ENCODE measurements at regions not wholly inside any gene's neighbourhood (a gene's known extent, or its start where the extent isn't known, plus 50 kb on each side); places are given as distances from the start of the nearest gene placed in this dataset.

DNA sequence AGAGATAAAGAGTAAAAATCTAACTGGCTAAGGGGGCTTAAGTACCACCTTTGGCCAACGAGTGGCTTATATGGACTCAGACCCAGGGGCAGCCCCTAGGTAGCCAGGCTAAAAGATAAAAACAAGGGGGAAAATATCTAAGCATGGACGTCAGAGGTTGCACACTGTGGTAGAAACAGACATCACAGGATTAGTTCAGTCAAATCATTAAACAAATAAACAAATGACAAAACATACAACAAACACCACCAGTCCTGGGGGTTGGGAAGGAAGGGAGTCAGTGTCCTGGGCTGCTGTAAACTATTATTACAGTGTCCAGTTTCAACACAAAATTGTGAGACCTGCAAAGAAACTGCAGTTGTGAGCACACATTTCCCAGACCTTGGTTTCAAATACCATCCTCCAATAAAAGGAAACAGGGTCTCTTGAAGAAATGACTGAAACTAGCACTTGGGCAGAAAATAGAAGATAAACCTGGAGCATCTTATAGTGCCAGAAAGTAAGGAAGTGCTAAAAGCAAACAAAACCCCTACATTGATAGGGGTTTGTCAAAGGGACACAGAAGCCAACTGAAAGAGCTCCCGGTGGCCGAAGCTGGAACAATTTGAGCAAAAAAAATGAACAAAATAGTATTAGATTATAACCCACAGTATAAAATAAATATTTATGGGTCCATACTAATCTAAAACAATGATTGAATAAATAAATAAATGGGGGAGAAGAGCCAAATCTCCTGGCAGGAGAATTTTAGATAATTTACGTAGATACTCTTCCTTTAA is 154.8 kb upstream of the KLF7 start:
- Histone ChIP-seq H3K27me3 (ENCODE audit: control insufficient read depth, insufficient read depth, low read length) (no peaks in the 10 kb centered on the region), H3K4me1 (ENCODE audit: control insufficient read depth, insufficient read depth, low read length) (no peaks in the 10 kb centered on the region), H3K36me3 (ENCODE audit: control insufficient read depth, insufficient read depth, low read length) (no peaks in the 10 kb centered on the region), H3K9me3 (ENCODE audit: control insufficient read depth, insufficient read depth, low read length) (no peaks in the 10 kb centered on the region), H3K4me3 (ENCODE audit: low read length) (no peak overlapping the region), H3K27ac (ENCODE audit: low read length) (no peak overlapping the region)
- Mint-ChIP-seq H3K27ac (no peak overlapping the region), H3K9me3 (no peaks in the 10 kb centered on the region), H3K4me1 (no peaks in the 10 kb centered on the region), H3K27me3 (ENCODE audit: low read depth in 2 of 2) (peaks cover 12 to 36% of the 10 kb centered on the region in 2 donors), H3K4me3 (no peak overlapping the region), H3K36me3 (no peaks in the 10 kb centered on the region)
- TF ChIP-seq, protein P1, sequence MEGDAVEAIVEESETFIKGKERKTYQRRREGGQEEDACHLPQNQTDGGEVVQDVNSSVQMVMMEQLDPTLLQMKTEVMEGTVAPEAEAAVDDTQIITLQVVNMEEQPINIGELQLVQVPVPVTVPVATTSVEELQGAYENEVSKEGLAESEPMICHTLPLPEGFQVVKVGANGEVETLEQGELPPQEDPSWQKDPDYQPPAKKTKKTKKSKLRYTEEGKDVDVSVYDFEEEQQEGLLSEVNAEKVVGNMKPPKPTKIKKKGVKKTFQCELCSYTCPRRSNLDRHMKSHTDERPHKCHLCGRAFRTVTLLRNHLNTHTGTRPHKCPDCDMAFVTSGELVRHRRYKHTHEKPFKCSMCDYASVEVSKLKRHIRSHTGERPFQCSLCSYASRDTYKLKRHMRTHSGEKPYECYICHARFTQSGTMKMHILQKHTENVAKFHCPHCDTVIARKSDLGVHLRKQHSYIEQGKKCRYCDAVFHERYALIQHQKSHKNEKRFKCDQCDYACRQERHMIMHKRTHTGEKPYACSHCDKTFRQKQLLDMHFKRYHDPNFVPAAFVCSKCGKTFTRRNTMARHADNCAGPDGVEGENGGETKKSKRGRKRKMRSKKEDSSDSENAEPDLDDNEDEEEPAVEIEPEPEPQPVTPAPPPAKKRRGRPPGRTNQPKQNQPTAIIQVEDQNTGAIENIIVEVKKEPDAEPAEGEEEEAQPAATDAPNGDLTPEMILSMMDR (IDR thresholded peaks at IDR 0.05), result no peak
- ATAC-seq (no peak), DNase-seq (no peak)
- WGBS (ENCODE audit: insufficient coverage), result 79% methylated on average over 2 of the region's 5 CpGs
- intact Hi-C loops (cut with micrococcal nuclease), result no loop called here

DNA sequence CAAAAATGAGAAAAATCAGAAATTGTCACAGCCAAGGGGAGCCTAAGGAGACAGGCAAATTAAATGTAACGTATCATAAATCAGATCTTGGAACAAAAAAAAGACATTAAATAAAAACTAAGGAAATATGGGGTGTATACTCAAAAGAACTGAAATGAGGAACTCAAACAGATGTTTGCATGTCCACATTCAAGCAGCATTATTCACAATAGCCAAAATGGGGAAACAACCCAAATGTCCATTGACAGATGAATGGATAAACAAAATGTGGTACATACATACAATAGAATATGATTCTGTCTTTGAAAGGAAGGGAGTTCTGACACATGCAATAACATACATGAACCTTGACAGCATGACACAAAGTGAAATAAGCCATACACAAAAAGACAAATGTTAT is 155.8 kb upstream of the KLF7 start:
- Histone ChIP-seq H3K27ac (ENCODE audit: low read length) (no peak overlapping the region), H3K4me1 (ENCODE audit: control insufficient read depth, insufficient read depth, low read length) (no peaks in the 10 kb centered on the region), H3K9me3 (ENCODE audit: control insufficient read depth, insufficient read depth, low read length) (no peaks in the 10 kb centered on the region), H3K36me3 (ENCODE audit: control insufficient read depth, insufficient read depth, low read length) (no peaks in the 10 kb centered on the region), H3K27me3 (ENCODE audit: control insufficient read depth, insufficient read depth, low read length) (no peaks in the 10 kb centered on the region), H3K4me3 (ENCODE audit: low read length) (no peak overlapping the region)
- Mint-ChIP-seq H3K4me1 (no peaks in the 10 kb centered on the region), H3K9me3 (no peaks in the 10 kb centered on the region), H3K27me3 (ENCODE audit: low read depth in 2 of 2) (peaks cover 12 to 33% of the 10 kb centered on the region in 2 donors), H3K27ac (no peak overlapping the region), H3K36me3 (no peaks in the 10 kb centered on the region), H3K4me3 (no peak overlapping the region)
- TF ChIP-seq, protein P1 (IDR thresholded peaks at IDR 0.05), result no peak
- ATAC-seq, result no peak
- no peak for DNase-seq
- intact Hi-C loops (cut with micrococcal nuclease), result no loop called here
- WGBS (ENCODE audit: insufficient coverage), result no CpG with 5 or more reads among the region's 1 CpG

DNA sequence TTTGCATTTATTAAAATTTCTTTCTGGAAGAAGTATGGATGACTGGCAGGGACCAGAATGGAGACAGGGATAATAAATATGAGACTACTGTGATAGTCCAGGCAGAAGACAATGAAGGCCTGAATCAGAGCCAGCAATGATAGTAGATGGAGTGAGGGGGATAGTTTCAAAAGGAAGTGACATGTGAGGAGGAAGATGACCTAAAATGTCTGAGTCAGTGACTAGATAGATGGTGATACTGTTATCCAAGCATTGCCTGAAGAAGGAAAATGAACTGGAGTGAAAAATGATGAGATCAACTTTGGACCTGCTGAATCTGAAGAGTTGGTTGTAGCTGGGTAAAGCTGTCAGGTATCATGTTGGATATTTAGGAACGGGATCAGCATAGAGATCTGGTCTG is 158.3 kb upstream of the KLF7 start:
- H3K4me1 Mint-ChIP-seq, result peaks cover 0 to 7% of the 10 kb centered on the region in 2 donors
- no peak overlapping the region for H3K4me3 ChIP-seq (ENCODE audit: low read length)
- H3K36me3 Mint-ChIP-seq, result no peaks in the 10 kb centered on the region
- H3K27ac Mint-ChIP-seq, result no peak overlapping the region
- no peak overlapping the region for H3K27ac ChIP-seq (ENCODE audit: low read length)
- no peaks in the 10 kb centered on the region for H3K9me3 ChIP-seq (ENCODE audit: control insufficient read depth, insufficient read depth, low read length)
- no peak for ATAC-seq
- intact Hi-C loops (cut with micrococcal nuclease), result no loop called here
- H3K9me3 Mint-ChIP-seq, result no peaks in the 10 kb centered on the region
- no peak overlapping the region for H3K4me3 Mint-ChIP-seq
- TF ChIP-seq, protein P1 (IDR thresholded peaks at IDR 0.05), result no peak
- no peak for DNase-seq
- H3K36me3 ChIP-seq (ENCODE audit: control insufficient read depth, insufficient read depth, low read length), result no peaks in the 10 kb centered on the region
- H3K27me3 Mint-ChIP-seq (ENCODE audit: low read depth in 2 of 2), result peaks cover 12 to 28% of the 10 kb centered on the region in 2 donors
- no peaks in the 10 kb centered on the region for H3K4me1 ChIP-seq (ENCODE audit: control insufficient read depth, insufficient read depth, low read length)
- 89% methylated on average over 1 of the region's 1 CpG for WGBS (ENCODE audit: insufficient coverage)
- H3K27me3 ChIP-seq (ENCODE audit: control insufficient read depth, insufficient read depth, low read length), result no peaks in the 10 kb centered on the region

DNA sequence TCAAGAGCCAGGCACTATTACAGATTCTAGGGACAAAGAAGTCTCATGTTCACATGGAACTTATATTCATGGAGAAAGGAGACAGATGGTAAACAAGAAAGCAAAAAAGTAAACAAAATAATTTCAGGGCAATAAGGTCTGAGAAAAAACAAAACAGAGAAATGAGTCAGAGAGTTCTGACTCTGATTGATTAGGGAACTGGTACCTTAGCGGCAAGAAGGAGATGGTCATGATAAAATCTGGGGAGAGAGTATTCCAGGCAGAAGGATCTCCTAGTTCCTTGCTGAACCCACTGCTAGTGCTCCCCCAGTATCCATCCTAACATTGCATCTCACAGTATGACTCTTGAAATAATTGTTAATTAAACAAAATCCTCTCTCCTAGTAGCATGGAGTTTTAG is 161.8 kb upstream of the KLF7 start:
- H3K9me3 Mint-ChIP-seq, result no peaks in the 10 kb centered on the region
- no peak overlapping the region for H3K27ac Mint-ChIP-seq
- intact Hi-C loops (cut with micrococcal nuclease), result no loop called here
- H3K4me1 ChIP-seq (ENCODE audit: control insufficient read depth, insufficient read depth, low read length), result no peaks in the 10 kb centered on the region
- no peak overlapping the region for H3K4me3 ChIP-seq (ENCODE audit: low read length)
- WGBS (ENCODE audit: insufficient coverage), result 38% methylated on average over 1 of the region's 1 CpG
- no peaks in the 10 kb centered on the region for H3K27me3 ChIP-seq (ENCODE audit: control insufficient read depth, insufficient read depth, low read length)
- no peaks in the 10 kb centered on the region for H3K9me3 ChIP-seq (ENCODE audit: control insufficient read depth, insufficient read depth, low read length)
- ATAC-seq (no peak), DNase-seq (no peak)
- no peaks in the 10 kb centered on the region for H3K36me3 ChIP-seq (ENCODE audit: control insufficient read depth, insufficient read depth, low read length)
- no peak overlapping the region for H3K4me3 Mint-ChIP-seq
- peaks cover 0 to 10% of the 10 kb centered on the region in 2 donors for H3K4me1 Mint-ChIP-seq
- TF ChIP-seq, protein P1 (IDR thresholded peaks at IDR 0.05), result no peak
- H3K27me3 Mint-ChIP-seq (ENCODE audit: low read depth in 2 of 2), result peaks cover 6 to 10% of the 10 kb centered on the region in 2 donors
- no peak overlapping the region for H3K27ac ChIP-seq (ENCODE audit: low read length)
- H3K36me3 Mint-ChIP-seq, result no peaks in the 10 kb centered on the region

Measured in natural killer cell (primary cell).